K562 (cell line): ENCODE measurements at regions not wholly inside any gene's neighbourhood (a gene's known extent, or its start where the extent isn't known, plus 50 kb on each side); places are given as distances from the start of the nearest gene placed in this dataset.

Source experiments
- ATAC-seq: fragments of 200-7000 bp; cut with Tn5 transposase; 3 replicates; pipeline ENCODE4 v1.9.1; 2020; ENCODE audit warnings: moderate library complexity
- BruUV-seq: library from RNA; stranded (reverse); fragments of 400-500 nt; replicated peaks from 2 replicates; lab custom pipeline; 2021; lab: Mats Ljungman, UMichigan
- CTCF ChIA-PET: fragments of 300-600 bp; formaldehyde crosslinking; extraction: SDS; loops from one replicate; lab custom pipeline; 2021; ENCODE audit warnings: low intra/inter-chr PET ratio; lab: Yijun Ruan, JAX
- POLR2A ChIA-PET: fragments of 300-600, 350-650 bp; sonication (Branson Sonifier 250); formaldehyde crosslinking; extraction: SDS; loops from one replicate; lab custom pipeline; 2021; ENCODE audit warnings: antibody characterized with exemption, inconsistent platforms; lab: Yijun Ruan, JAX
- DNase-seq, 4 experiments: peaks; one replicate each; pipeline versions ENCODE4 v3.0.0 to v3.0.0-alpha.2; 2011 to 2018; ENCODE audit warnings: low spot score in 3 of 4, mixed read lengths in 3 of 4; ENCODE audit errors: extremely low read depth in 1 of 4
- FAIRE-seq: peaks from 2 replicates; lab custom pipeline; 2011; peaks lifted over from hg19 to GRCh38; lab: Jason Lieb, UNC
- H2AFZ ChIP-seq: 2 replicates; pipeline ENCODE4 v1.6.0; 2011; ENCODE audit warnings: low read depth, low read length, control low read depth, inconsistent platforms
- H3K27ac ChIP-seq: fragments of 200-600 bp; 3 replicates; pipeline ENCODE4 v1.8.0; 2011; ENCODE audit warnings: low read depth, mild to moderate bottlenecking, control low read depth, inconsistent platforms, low read length, moderate library complexity, mixed read lengths; ENCODE audit errors: extremely low read depth
- H3K27me3 ChIP-seq, 2 experiments: fragments of 300-600 bp in 1 of 2; 2 replicates in 1 of 2; 3 replicates in 1 of 2; pipeline versions ENCODE4 v1.6.0 to v1.8.0; 2011; ENCODE audit warnings: inconsistent platforms in 2 of 2, low read length in 2 of 2, mild to moderate bottlenecking in 1 of 2, mixed read lengths in 1 of 2, moderate library complexity in 1 of 2; ENCODE audit not compliant: control insufficient read depth in 2 of 2, insufficient read depth in 2 of 2
- H3K36me3 ChIP-seq: fragments of 300-600 bp; 3 replicates; pipeline ENCODE4 v1.8.0; 2011; ENCODE audit warnings: mild to moderate bottlenecking, low read length, inconsistent platforms; ENCODE audit not compliant: control insufficient read depth, insufficient read depth
- H3K4me1 ChIP-seq, 2 experiments: fragments of 200-600 bp in 1 of 2; replicated peaks in 1 of 2; 2 replicates in 1 of 2; 3 replicates in 1 of 2; pipeline versions ENCODE4 v1.5.1 to v1.8.0; 2011; ENCODE audit warnings: inconsistent platforms in 2 of 2, low read length in 2 of 2, mild to moderate bottlenecking in 1 of 2, mixed read lengths in 1 of 2, moderate library complexity in 1 of 2; ENCODE audit not compliant: control insufficient read depth in 2 of 2, insufficient read depth in 2 of 2
- H3K4me2 ChIP-seq: 2 replicates; pipeline ENCODE4 v1.6.1; 2011; ENCODE audit warnings: low read length, control low read depth, inconsistent platforms, mixed read lengths; ENCODE audit not compliant: insufficient read depth
- H3K4me3 ChIP-seq: fragments of 200-600 bp; sonication (generic), shearing (Covaris generic); 2 replicates; pipeline ENCODE4 v1.5.1; 2016; ENCODE audit warnings: control low read depth, inconsistent platforms
- H3K79me2 ChIP-seq: fragments of 200-600 bp; 3 replicates; pipeline ENCODE4 v1.8.0; 2011; ENCODE audit warnings: low read length, inconsistent platforms; ENCODE audit not compliant: control insufficient read depth, insufficient read depth
- H3K9ac ChIP-seq, 2 experiments: 2 replicates each; pipeline versions ENCODE4 v1.6.0 to v1.6.1; 2011; ENCODE audit warnings: low read depth in 2 of 2, low read length in 2 of 2, control low read depth in 1 of 2, inconsistent platforms in 1 of 2, mild to moderate bottlenecking in 1 of 2, mixed read lengths in 1 of 2; ENCODE audit not compliant: insufficient read depth in 1 of 2
- H3K9me1 ChIP-seq: one replicate; pipeline ENCODE4 v1.6.0; 2011; ENCODE audit warnings: inconsistent platforms, mild to moderate bottlenecking, low read length, moderate library complexity; ENCODE audit not compliant: control insufficient read depth, insufficient read depth
- H3K9me3 ChIP-seq: replicated peaks from 2 replicates; pipeline ENCODE4 v1.5.1; 2011; ENCODE audit warnings: low read depth, low read length, inconsistent platforms; ENCODE audit not compliant: control insufficient read depth, insufficient read depth
- H4K20me1 ChIP-seq: replicated peaks from 2 replicates; pipeline ENCODE4 v1.6.1; 2011; ENCODE audit warnings: low read length, inconsistent platforms, mixed read lengths; ENCODE audit not compliant: control insufficient read depth, insufficient read depth
- RAD21 ChIP-seq, 2 experiments: fragments of 250-450 bp in 1 of 2; fragments of 450-650 bp in 1 of 2; sonication (Bioruptor Pico) in 1 of 2; formaldehyde crosslinking in 1 of 2; IDR thresholded peaks in 1 of 2; conservative IDR thresholded peaks in 1 of 2; 2 replicates each; pipeline versions ENCODE4 v1.4.0 to v1.8.0; 2020 to 2022; ENCODE audit warnings: mild to moderate bottlenecking in 2 of 2, moderate library complexity in 1 of 2
- ZFPM2 ChIP-seq: fragments of 250-450 bp; sonication (Bioruptor Pico); IDR thresholded peaks from 2 replicates; pipeline ENCODE4 v1.5.1; 2022; ENCODE audit warnings: mild to moderate bottlenecking
- ZNF57 ChIP-seq: fragments of 450-650 bp; formaldehyde crosslinking; IDR thresholded peaks from 2 replicates; pipeline ENCODE4 v1.4.0; 2020; ENCODE audit warnings: mild to moderate bottlenecking, moderate library complexity
- WGBS: fragments of 100-300 bp; shearing (Covaris generic); methylation state at CpG from one replicate; pipeline ENCODE4 v1.1.6; 2016; ENCODE audit warnings: low coverage, mixed read lengths; ENCODE audit not compliant: insufficient coverage; ENCODE audit errors: missing lambda C conversion rate; 5-methylcytosine and 5-hydroxymethylcytosine counted together
- in situ Hi-C: fragments of 300-500 bp; cut with MboI; formaldehyde crosslinking; loops from 4 replicates; pipeline ENCODE4 v1.15.0; 2018; ENCODE audit warnings: inconsistent platforms, mixed read lengths
- intact Hi-C: fragments of 100-400 bp; cut with micrococcal nuclease; formaldehyde crosslinking; loops from 2 replicates; pipeline ENCODE4 v1.14.2; 2022
- TF ChIP-seq, protein P1 (sequence below), 3 experiments: IDR thresholded peaks in 2 of 3; conservative IDR thresholded peaks in 1 of 3; 2 replicates each; pipeline ENCODE4 v1.5.1; 2011 to 2012; ENCODE audit warnings: low read length in 3 of 3, mild to moderate bottlenecking in 3 of 3, control low read depth in 2 of 3, improper control_type of control experiment in 1 of 3, inconsistent platforms in 1 of 3, low read depth in 1 of 3, mixed read lengths in 1 of 3, moderate library complexity in 1 of 3; ENCODE audit not compliant: insufficient read depth in 2 of 3

DNA sequence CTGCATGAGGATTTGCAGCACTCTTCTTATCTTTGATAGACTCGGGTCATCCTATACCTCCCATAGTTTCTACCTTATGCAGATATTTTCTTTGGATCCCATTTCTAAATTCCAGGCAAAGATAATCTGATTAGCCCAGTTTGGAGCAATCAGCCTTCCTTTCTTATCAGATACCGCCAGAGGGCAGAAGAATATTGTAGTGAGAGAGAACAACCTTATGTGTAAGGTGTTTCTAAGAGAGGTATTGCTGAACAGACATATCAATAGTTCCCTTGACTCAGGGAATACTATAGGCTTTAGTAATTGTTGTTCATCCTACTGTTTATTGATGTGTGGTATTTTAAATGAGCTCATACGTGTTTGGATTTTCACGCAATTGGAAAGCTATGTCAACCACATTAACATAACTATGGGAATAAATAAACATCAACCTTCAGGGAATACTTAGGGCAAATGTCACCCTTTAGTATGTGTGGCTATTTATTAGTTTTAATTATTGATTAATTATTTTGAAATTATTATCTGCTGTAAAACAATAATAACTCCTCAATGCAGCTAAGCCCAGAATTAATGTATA, 1435.2 kb upstream of the CDH9 start:
- Histone ChIP-seq H3K4me1 (no peaks in the 10 kb centered on the region), H3K79me2 (no peaks in the 10 kb centered on the region), H3K27ac (no peak overlapping the region), H3K9me3 (no peaks in the 10 kb centered on the region), H3K4me2 (no peak overlapping the region), H3K4me3 (no peak overlapping the region), H3K9ac (no peak overlapping the region), H3K27me3 (no peaks in the 10 kb centered on the region), H3K9me1 (no peaks in the 10 kb centered on the region), H4K20me1 (no peaks in the 10 kb centered on the region), H3K36me3 (no peaks in the 10 kb centered on the region), H2AFZ (no peak overlapping the region)
- no peak for DNase-seq
- ChIA-PET CTCF (no interaction called here), POLR2A (no interaction called here)
- WGBS, result 0% methylated on average over 4 of the region's 4 CpGs
- intact Hi-C loops (no loop called here), in situ Hi-C loops (no loop called here)
- BruUV-seq, result no TSS peak
- FAIRE-seq, result no peak
- no peak for ATAC-seq
- TF ChIP-seq ZFPM2 (CRISPR knock-in tag) (no peak), RAD21 (CRISPR knock-in tag; conservative IDR thresholded peaks at IDR 0.05 in 1 of 2, IDR thresholded peaks at IDR 0.05 in 1 of 2) (peak; percentile 17 to 66; a peak in 3 of 4 replicates), ZNF57 (CRISPR knock-in tag) (no peak)
- TF ChIP-seq, protein P1, sequence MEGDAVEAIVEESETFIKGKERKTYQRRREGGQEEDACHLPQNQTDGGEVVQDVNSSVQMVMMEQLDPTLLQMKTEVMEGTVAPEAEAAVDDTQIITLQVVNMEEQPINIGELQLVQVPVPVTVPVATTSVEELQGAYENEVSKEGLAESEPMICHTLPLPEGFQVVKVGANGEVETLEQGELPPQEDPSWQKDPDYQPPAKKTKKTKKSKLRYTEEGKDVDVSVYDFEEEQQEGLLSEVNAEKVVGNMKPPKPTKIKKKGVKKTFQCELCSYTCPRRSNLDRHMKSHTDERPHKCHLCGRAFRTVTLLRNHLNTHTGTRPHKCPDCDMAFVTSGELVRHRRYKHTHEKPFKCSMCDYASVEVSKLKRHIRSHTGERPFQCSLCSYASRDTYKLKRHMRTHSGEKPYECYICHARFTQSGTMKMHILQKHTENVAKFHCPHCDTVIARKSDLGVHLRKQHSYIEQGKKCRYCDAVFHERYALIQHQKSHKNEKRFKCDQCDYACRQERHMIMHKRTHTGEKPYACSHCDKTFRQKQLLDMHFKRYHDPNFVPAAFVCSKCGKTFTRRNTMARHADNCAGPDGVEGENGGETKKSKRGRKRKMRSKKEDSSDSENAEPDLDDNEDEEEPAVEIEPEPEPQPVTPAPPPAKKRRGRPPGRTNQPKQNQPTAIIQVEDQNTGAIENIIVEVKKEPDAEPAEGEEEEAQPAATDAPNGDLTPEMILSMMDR (IDR thresholded peaks at IDR 0.05 in 2 of 3, conservative IDR thresholded peaks at IDR 0.05 in 1 of 3; ENCODE audit: insufficient read depth in 2 of 3, low read depth in 1 of 3, low read length in 3 of 3), result peak in 1 of 3 experiments; percentile 9; a peak in 1 of 6 replicates
